Keratinocyte (primary cell): ENCODE measurements at regions not wholly inside any gene's neighbourhood (a gene's known extent, or its start where the extent isn't known, plus 50 kb on each side); places are given as distances from the start of the nearest gene placed in this dataset.

ENCODE experiments used
- CTCF ChIP-seq, 3 experiments: IDR thresholded peaks in 1 of 3; conservative IDR thresholded peaks in 1 of 3; optimal IDR thresholded peaks in 1 of 3; 2 replicates in 2 of 3; 3 replicates in 1 of 3; pipeline versions ENCODE3 to v1.5.1; 2011; ENCODE audit warnings: low read length in 3 of 3, mild to moderate bottlenecking in 3 of 3, moderate library complexity in 2 of 3, control low read depth in 1 of 3, inconsistent platforms in 1 of 3; ENCODE audit not compliant: insufficient read depth in 2 of 3; ENCODE audit errors: extremely low read depth in 1 of 3
- EZH2 ChIP-seq: IDR thresholded peaks from one replicate; pipeline ENCODE4 v1.6.1; 2012; ENCODE audit warnings: inconsistent platforms, mild to moderate bottlenecking, low read length, moderate library complexity

GRCh38 chr16:49944221-49944620, 80.8 kb upstream of the CNEP1R1 start:
- TF ChIP-seq CTCF (optimal IDR thresholded peaks at IDR 0.05 in 1 of 3, IDR thresholded peaks at IDR 0.05 in 1 of 3, conservative IDR thresholded peaks at IDR 0.05 in 1 of 3; ENCODE audit: extremely low read depth in 1 of 3, insufficient read depth in 2 of 3, low read length in 3 of 3) (no peak), EZH2 (no peak)
